ENCODE measurements at regions not wholly inside any gene's neighbourhood (a gene's known extent, or its start where the extent isn't known, plus 50 kb on each side); places are given as distances from the start of the nearest gene placed in this dataset.

DNA sequence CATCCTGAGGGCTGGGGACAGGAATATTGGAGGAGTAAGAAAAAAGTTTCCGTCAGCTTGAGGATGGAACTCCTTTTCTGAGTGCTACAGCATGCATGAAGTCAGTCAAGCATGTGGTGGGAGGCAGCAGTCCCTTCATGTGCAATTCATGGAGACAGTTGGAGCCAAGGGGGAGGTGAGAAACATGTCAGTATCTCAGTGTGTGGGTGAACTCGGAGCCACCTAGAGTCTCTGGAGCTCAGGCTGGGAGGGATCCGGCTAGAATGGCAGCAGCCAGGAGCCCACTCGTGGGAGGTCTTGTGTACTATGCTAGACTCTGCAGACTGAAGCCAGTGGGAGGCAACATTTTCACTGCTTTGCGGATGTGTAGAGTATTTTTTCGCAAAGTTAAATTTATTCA lies 60.3 kb downstream of the AVPR1A start:
- DNase-seq (ENCODE audit: low read depth in 2 of 3, low spot score in 2 of 3): no peak

DNA sequence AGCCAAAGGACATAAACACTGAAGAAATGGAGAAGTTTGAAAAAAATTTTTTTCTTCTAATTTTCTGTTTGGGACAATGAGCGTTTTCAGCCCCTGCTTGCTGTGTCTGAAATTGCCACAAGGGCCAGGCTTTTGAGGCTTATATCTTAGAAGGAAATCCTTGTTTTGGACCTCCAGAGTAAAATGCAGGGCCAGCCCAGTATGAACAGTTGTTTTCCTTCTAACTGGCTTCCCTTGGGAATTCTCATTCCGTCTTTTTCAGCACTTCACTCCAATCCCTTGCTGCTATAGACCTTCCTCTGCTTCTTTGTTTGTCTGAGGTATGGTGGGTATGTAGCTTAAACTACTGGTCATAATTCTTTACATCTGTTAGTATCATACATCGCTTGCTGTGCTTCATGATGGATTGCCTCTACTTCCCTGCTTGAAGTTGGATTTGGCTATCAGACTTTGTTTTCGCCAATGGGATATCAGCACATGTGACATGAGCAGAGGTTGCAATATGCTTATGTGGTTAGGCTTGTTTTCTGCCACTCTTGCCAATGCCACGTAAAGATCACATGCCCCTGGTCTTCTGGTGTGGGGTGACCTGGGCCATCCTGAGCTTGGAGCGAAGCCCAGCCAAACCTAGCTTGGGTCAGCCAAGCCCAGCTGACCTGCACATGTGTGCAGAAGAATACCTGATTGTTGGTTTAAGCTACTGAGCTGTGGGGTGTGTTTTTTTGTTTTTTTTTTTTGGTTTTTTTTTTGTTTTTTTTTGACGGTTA lies 64.7 kb downstream of the AVPR1A start:
- DNase-seq (ENCODE audit: low read depth in 2 of 3, low spot score in 2 of 3): no peak

GRCh38 chr12:63085120-63085519 lies 65.9 kb downstream of the AVPR1A start:
- DNase-seq (ENCODE audit: low read depth in 2 of 3, low spot score in 2 of 3): no peak

DNA sequence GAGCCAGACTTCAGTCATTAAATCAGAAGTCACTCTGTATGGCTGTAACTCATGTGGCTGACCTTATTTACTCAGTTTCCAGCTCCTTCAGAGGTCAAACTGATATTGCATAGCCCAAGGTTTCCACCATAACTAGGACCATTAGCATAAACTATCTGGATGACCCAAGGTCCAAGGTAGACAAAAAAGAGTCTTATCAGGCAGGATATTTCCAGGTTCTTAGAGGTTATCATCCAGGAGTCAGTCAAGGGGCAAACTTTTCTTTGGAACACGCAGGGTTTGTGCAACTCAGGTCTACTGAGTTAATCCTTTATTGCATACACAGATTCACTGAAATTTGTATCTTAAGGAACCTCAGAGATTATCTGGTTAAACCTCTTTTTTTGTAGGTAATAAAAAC lies 66.5 kb downstream of the AVPR1A start:
- DNase-seq (ENCODE audit: low read depth in 2 of 3, low spot score in 2 of 3): no peak

- peak in 1 of 3 donors; percentile 13 for DNase-seq (ENCODE audit: low read depth in 2 of 3, low spot score in 2 of 3)
These were observed 68.0 kb downstream of the AVPR1A start for GRCh38 chr12:63083046-63083445.

DNA sequence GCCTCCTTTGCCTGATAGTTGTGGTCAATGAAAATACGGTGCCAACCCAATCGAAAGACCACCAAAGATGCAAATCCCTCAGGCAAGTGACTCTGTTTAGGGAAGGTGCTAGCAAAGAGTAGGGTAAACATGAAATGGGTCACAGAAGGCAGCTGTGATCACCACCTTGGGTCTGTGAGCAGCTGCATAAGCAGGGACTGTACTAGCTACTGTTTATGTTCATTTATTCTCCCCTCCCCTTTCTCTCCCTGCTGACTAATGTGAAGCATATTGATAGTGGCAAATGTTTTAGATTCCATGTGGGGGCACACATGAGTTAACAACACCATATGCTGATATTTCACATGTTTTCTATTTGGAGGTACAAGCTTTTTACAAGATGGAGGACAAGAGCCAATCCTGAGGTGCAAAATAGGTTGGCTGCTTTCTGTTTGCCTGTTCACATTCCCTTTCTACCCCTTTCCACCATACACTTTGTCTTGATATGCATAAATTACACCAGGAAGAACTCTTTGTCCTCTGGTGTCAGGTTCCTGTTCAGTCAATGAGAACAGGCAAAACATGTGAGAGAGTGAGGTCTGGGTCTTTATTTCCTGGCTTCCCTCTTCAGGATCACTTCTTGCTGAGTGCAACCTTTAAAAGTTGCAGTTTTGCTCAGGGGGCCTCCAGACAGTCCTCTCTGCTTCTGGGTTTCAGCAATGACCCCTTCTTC lies 71.1 kb downstream of the AVPR1A start:
- no peak for DNase-seq (ENCODE audit: low read depth in 2 of 3, low spot score in 2 of 3)

GRCh38 chr12:63078906-63079305 lies 72.1 kb downstream of the AVPR1A start:
- DNase-seq (ENCODE audit: low read depth in 2 of 3, low spot score in 2 of 3): no peak

GRCh38 chr12:63075376-63076060 lies 75.5 kb downstream of the AVPR1A start:
- DNase-seq (ENCODE audit: low read depth in 2 of 3, low spot score in 2 of 3): no peak

- DNase-seq (ENCODE audit: low read depth in 2 of 3, low spot score in 2 of 3): no peak
These were observed 80.3 kb downstream of the AVPR1A start for GRCh38 chr12:63070709-63071108.

DNA sequence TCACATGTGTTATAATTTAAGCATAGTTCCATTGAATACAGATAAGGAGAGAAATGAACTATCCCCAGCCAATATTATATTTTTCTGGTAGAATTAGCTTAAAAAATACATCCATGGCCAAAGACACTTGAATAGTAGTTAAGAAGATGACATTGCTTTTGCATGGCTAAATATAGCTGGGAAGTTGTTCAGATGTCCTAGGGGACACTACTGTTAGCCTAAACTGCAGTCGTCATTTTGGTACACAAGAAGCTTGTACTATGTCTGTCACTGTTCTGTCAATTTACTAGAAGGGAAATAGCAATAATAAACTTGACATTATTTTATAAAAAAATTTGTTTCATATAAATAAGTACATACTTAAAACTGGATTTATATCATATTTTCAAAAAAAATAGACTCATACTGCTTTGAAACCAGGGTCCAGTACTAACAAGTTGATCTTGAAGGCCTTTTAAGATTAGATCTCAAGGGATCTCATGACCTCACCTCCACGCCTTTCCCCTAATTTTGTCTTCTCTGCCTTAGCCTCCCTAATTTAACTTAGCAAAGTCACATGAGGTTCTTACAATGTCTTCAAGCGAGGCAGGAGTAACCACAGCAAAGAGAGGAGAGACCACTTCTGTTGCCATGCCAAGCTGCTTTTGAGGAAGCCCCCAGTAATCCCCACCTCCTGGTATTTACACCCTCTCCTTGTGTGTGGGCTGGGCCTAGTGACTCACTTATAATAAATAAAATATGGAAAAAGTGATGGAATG lies 81.0 kb downstream of the AVPR1A start:
- DNase-seq (ENCODE audit: low read depth in 2 of 3, low spot score in 2 of 3): no peak

- DNase-seq (ENCODE audit: low read depth in 2 of 3, low spot score in 2 of 3): peak in 2 of 3 donors; percentile 57 to 86
These were observed 82.1 kb downstream of the AVPR1A start for GRCh38 chr12:63068857-63069442.

DNA sequence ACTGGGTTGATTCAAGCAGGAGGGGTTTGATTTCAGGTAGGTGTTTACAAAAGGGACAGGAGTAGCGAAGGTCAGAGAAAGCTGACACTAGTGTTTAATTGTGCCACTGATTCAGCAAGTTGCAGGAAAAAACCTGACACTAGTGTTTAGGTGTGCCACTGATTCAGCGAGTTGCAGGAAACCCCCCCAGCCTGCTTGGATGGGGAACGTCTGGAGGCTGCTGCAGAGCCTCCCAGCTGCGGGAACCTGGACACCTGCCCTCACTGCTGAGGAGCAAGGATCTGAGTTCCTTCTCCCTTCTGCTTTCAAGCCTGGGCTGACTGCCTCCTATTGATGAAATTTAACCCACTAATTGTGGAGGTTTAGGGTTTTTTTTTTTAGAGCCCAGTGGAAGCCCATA lies 84.2 kb downstream of the AVPR1A start:
- DNase-seq (ENCODE audit: low read depth in 2 of 3, low spot score in 2 of 3): no peak

DNA sequence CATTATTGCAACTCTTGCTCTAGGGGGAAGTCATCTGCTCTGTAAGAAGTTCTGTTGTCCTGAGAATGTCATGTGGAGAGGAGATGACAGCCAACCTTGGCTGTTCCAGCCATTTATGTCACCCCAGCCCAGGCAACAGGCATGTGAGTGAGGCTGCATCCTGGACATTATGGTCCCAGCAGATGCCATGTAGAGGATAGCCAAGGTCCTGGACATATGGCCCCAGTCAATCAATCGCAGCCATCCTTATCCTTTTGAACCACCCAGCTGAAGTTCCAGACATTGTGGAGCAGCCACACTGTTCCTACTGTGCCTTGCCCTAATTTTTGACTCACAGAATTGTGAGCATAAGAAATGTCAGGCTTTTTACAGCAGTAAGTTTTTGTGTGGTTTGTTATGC lies 84.9 kb downstream of the AVPR1A start:
- DNase-seq (ENCODE audit: low read depth in 2 of 3, low spot score in 2 of 3): no peak

GRCh38 chr12:63064080-63064479 lies 86.9 kb downstream of the AVPR1A start:
- peak in 1 of 3 donors; percentile 13 for DNase-seq (ENCODE audit: low read depth in 2 of 3, low spot score in 2 of 3)

DNA sequence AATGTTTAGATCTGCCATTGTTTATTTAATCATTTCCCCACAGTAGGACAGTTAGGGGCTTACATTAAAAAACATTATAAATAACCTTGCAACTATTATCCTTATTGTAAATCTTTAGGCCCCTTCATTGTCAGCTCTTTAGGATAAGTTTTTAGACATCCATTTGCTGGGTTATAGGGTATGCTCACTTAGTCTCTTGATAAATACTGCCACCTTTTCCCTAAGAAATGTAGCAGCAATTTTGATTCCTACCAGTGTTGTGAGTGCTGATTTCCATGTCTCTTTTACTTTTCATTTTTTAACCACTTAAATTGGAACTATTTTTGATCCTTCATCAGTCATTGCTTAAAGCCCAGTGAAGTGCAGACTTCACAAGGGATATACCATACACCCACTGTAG lies 94.4 kb downstream of the AVPR1A start:
- no peak for DNase-seq (ENCODE audit: low read depth in 2 of 3, low spot score in 2 of 3)

GRCh38 chr12:63052696-63053095 lies 98.3 kb downstream of the AVPR1A start:
- DNase-seq (ENCODE audit: low read depth in 2 of 3, low spot score in 2 of 3): no peak

DNA sequence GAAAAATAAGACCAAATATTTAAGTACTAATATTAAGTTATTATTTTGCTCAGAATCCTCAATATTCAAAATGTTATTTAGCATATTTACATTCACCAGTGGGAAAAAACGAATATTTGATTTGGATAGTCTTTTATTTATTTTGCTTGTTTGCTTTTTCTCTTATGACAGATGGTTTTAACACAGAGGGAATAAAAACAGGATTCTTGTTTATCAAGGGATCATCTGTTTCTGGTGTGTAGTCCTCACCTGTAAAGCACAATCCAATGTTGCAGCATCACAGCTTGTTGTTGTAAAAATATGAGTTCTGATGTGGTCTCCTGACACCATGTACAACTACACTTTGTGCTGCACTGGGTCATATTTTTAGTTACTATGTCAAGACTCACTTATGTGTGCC lies 103.9 kb downstream of the AVPR1A start:
- DNase-seq (ENCODE audit: low read depth in 2 of 3, low spot score in 2 of 3): no peak

DNA sequence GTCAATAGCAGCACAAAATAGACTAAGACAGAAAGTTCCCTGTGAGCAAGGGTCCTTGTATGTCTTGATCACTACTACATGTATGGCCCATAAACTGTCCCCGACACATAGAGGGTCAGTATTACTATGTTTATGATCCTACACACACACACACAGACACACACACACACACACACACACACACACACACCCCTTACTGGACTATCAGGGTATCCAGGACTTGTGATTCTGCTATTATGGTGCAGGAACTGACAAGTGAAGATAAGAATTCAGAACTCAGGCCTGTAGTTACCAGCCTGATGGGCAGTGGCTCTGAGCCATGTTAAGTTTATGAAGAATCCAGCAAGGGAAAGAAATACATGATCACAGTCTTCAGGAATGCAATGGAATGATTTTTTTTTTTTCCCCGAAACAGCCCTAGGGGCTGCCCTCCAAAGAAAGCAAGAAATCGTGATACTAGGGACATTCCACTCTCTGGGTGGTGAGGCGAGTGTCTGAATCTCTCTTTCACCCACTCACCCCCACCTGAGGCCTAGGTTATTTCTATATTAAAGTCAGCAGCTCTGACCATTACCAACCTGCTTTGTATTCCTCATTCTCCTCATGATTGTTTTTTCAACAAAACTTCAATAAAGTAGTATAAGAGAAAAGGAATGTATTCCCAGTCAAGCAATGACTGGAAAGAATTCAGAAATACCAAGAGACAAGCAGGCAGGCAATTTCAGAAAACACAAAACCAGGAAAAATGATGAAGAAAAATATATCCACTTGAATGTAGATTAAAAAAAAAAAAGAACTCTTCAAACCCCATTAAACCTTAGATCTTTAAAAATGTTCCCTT lies 105.8 kb downstream of the AVPR1A start:
- DNase-seq (ENCODE audit: low read depth in 2 of 3, low spot score in 2 of 3): no peak

DNA sequence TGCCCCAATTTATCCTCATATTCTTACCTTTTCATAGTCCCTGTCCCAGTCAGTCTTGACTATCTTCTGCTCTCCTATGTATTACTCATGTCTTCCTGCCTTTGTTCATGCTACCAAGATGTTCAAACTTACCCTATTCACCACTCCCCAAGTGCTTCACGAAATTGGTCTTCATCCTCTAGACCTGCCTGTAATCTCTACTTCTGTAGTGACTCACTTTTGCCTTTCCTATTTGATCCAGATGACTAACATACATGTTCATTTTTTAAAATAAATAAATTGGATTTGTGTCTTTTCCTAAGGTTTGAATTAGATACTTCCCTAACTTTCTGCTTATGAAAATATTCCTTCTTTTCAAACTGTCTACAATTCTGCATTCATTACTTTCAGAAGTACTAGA lies 107.7 kb upstream of the PPM1H start:
- no peak for DNase-seq (ENCODE audit: low read depth in 2 of 3, low spot score in 2 of 3)

DNA sequence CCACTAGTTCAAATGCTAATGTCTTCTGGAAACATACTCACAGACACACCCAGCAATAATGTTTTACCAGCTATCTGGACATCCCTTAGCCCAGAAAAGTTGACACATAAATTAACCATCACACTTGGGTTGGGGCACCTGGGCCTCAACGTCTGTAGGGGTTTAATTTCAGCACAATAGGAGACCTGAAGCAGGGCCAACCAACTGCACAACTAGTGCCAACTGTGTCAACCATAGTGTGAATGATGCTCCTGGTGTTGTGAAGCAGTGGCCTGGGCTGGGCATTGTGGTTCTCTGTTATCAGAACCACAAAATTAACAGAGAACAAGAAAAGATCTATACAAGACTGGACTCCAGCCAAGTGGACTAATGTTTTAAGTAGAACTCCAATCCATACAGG lies 106.7 kb upstream of the PPM1H start:
- no peak for DNase-seq (ENCODE audit: low read depth in 2 of 3, low spot score in 2 of 3)

Data from hematopoietic multipotent progenitor cell (in vitro differentiated cells).